NB4 (cell line): ENCODE measurements at regions not wholly inside any gene's neighbourhood (a gene's known extent, or its start where the extent isn't known, plus 50 kb on each side); places are given as distances from the start of the nearest gene placed in this dataset.

Source experiments
- DNase-seq: peaks from one replicate; pipeline ENCODE4 v3.0.0; 2010; ENCODE audit warnings: low read depth
- H3K4me3 ChIP-seq: one replicate; pipeline ENCODE4 v1.5.1; 2011; ENCODE audit warnings: mild to moderate bottlenecking, low read depth, low read length, moderate library complexity
- MAX ChIP-seq: IDR thresholded peaks from 2 replicates; pipeline ENCODE4 v1.6.1; 2011; ENCODE audit warnings: low read depth, low read length
- MYC ChIP-seq: IDR thresholded peaks from 2 replicates; pipeline ENCODE4 v1.6.1; 2011; ENCODE audit warnings: low read depth, low read length
- POLR2A ChIP-seq: IDR thresholded peaks from 2 replicates; pipeline ENCODE4 v1.6.1; 2011; ENCODE audit warnings: mild to moderate bottlenecking; ENCODE audit not compliant: insufficient read length; ENCODE audit errors: extremely low read depth
- TF ChIP-seq, protein P1 (sequence below): IDR thresholded peaks from one replicate; pipeline ENCODE4 v1.5.1; 2012; ENCODE audit warnings: low read depth, low read length

GRCh38 chr5:142514196-142514595, 171.7 kb downstream of the FGF1 start:
- TF ChIP-seq, protein P1, sequence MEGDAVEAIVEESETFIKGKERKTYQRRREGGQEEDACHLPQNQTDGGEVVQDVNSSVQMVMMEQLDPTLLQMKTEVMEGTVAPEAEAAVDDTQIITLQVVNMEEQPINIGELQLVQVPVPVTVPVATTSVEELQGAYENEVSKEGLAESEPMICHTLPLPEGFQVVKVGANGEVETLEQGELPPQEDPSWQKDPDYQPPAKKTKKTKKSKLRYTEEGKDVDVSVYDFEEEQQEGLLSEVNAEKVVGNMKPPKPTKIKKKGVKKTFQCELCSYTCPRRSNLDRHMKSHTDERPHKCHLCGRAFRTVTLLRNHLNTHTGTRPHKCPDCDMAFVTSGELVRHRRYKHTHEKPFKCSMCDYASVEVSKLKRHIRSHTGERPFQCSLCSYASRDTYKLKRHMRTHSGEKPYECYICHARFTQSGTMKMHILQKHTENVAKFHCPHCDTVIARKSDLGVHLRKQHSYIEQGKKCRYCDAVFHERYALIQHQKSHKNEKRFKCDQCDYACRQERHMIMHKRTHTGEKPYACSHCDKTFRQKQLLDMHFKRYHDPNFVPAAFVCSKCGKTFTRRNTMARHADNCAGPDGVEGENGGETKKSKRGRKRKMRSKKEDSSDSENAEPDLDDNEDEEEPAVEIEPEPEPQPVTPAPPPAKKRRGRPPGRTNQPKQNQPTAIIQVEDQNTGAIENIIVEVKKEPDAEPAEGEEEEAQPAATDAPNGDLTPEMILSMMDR, result no peak
- TF ChIP-seq POLR2A, result no peak
- TF ChIP-seq MYC, result no peak
- no peak for TF ChIP-seq MAX
- no peak overlapping the region for H3K4me3 ChIP-seq
- DNase-seq, result no peak

DNA sequence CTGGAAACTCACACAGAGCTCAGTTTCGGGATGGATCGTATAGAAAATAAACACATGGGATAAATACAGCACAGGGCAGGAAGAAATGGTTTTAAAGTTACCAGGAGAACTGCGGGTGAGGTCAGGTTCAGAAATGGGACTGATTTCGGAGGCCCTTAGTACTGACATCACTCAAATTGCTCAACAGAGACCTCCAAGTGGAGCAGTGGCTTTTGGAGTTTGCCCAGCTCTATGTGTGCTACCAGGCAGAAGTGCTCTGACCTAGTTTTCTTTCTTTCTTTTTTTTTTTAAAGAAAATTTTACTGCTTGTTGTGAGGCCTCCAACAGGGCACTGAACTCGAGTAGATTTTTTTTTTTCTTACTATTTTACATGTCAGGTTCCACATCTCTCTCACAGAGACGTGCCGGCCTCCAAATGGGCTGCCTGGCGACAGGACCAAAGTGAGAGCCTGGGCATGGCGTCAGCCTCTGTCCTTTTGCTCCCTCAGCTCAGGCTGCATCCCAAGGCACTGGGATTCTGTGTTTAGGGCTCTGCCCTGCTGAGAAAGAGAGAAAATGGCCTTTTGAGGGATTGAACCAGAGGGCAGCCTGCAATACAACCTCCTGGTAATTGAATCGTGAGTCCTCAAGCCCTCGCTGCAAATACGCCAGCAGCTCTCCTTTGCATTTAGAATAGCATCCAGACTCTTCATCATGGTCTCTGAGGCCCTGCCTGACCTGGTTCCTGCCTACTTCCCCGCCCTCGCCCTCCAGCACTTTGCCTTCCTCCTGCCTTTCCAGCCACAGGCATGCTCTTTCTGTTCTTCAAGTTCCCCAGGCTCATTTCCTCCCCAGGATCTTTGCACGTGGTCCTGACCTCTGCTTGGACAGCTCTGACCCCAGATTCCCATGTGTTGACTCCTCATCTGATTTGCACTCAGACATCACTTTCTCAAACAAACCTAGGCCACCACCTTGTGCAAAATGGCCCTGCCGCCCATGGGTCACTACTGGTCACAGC, 173.5 kb downstream of the FGF1 start:
- DNase-seq, result no peak

GRCh38 chr5:142511358-142511757, 174.5 kb downstream of the FGF1 start:
- DNase-seq, result no peak
- no peak overlapping the region for H3K4me3 ChIP-seq
- TF ChIP-seq, protein P1, result no peak
- no peak for TF ChIP-seq POLR2A
- TF ChIP-seq MAX, result no peak
- TF ChIP-seq MYC, result no peak

More for the DNA sequence above, 173.5 kb downstream of the FGF1 start:
- no peak for TF ChIP-seq POLR2A
- no peak for TF ChIP-seq MYC
- TF ChIP-seq, protein P1, result no peak
- TF ChIP-seq MAX, result no peak
- no peak overlapping the region for H3K4me3 ChIP-seq

- TF ChIP-seq POLR2A, result no peak
- TF ChIP-seq, protein P1, result no peak
- DNase-seq, result no peak
- no peak overlapping the region for H3K4me3 ChIP-seq
Observed at GRCh38 chr5:142509026-142509425, 176.9 kb downstream of the FGF1 start.

- TF ChIP-seq POLR2A, result no peak
- no peak for TF ChIP-seq MYC
- H3K4me3 ChIP-seq, result no peak overlapping the region
- no peak for DNase-seq
Observed at GRCh38 chr5:142508591-142508990, 177.3 kb downstream of the FGF1 start.

- DNase-seq, result no peak
- no peak overlapping the region for H3K4me3 ChIP-seq
- TF ChIP-seq, protein P1, result no peak
- no peak for TF ChIP-seq MAX
- TF ChIP-seq MYC, result no peak
- no peak for TF ChIP-seq POLR2A
Observed at GRCh38 chr5:142507531-142508372, 178.1 kb downstream of the FGF1 start.
